Retinal pigment epithelial cell (primary cell): ENCODE measurements at regions not wholly inside any gene's neighbourhood (a gene's known extent, or its start where the extent isn't known, plus 50 kb on each side); places are given as distances from the start of the nearest gene placed in this dataset.

Experiments used
- DNase-seq: peaks from one replicate; pipeline ENCODE4 v3.0.0-alpha.2; 2010; ENCODE audit warnings: low read depth
- H3K4me3 ChIP-seq: 2 replicates; pipeline ENCODE4 v1.5.1; 2011; ENCODE audit warnings: mild to moderate bottlenecking, low read length, control low read depth, moderate library complexity
- CTCF ChIP-seq: conservative IDR thresholded peaks from 2 replicates; pipeline ENCODE4 v1.5.1; 2011; ENCODE audit warnings: low read depth, low read length, control low read depth, inconsistent platforms

DNA sequence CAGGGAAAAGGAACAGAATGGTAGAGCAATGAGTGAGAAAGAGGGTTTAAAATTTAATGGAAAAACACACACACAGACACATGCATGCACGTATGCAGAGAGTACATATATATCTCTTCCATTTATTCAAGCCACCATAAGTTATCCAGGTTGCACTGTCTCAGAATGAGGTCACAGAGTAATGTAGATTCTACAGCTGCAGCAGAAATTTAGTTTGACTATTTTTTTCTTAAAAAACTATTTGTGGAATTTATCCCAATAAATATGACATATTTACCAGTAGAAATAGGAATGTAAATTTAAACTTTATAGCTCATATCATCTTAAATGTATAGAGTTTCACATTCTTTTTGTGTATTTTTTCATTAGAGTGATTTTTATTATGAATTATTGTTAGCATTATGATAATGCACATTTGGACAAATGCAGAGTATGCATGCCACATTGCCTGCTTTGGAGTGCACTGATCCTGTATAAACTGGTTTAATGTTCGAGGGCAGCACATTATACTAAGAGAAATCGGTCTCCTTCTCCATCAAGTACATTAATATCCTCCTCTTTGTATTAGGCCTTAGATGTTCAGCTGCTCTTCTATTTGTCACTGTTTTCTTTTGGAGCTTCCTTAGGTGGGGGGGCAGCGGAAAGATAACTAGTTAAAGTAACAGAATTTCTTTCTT, 216.3 kb upstream of the TARS1 start:
- DNase-seq, result no peak
- no peak for TF ChIP-seq CTCF
- no peak overlapping the region for H3K4me3 ChIP-seq

- no peak for DNase-seq
- H3K4me3 ChIP-seq, result no peak overlapping the region
- TF ChIP-seq CTCF, result no peak
These were observed 213.5 kb upstream of the TARS1 start for GRCh38 chr5:33227247-33227646.

GRCh38 chr5:33227746-33228145, 213.0 kb upstream of the TARS1 start:
- TF ChIP-seq CTCF, result no peak
- DNase-seq, result no peak
- no peak overlapping the region for H3K4me3 ChIP-seq

DNA sequence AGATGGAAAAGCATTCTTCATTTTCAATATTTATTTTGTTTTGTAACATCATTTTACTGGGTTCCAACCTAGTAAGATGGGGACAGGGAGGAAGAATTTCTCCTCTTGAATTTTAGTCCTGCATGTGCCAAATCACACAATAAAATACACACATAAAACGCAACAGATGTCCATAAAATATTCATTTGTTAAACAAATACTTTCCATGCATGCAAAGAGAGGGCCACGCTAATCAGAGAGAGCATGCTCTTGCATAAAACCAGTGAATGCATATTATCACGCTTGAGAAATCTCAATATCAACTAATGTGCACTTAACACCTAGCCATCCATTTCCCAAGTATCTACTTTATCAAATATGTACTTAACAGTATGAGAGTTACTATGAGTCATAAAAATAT, 212.6 kb upstream of the TARS1 start:
- no peak for TF ChIP-seq CTCF

GRCh38 chr5:33229216-33229615, 211.5 kb upstream of the TARS1 start:
- DNase-seq, result no peak
- no peak overlapping the region for H3K4me3 ChIP-seq
- no peak for TF ChIP-seq CTCF

More for the DNA sequence above, 212.6 kb upstream of the TARS1 start:
- no peak overlapping the region for H3K4me3 ChIP-seq
- no peak for DNase-seq

DNA sequence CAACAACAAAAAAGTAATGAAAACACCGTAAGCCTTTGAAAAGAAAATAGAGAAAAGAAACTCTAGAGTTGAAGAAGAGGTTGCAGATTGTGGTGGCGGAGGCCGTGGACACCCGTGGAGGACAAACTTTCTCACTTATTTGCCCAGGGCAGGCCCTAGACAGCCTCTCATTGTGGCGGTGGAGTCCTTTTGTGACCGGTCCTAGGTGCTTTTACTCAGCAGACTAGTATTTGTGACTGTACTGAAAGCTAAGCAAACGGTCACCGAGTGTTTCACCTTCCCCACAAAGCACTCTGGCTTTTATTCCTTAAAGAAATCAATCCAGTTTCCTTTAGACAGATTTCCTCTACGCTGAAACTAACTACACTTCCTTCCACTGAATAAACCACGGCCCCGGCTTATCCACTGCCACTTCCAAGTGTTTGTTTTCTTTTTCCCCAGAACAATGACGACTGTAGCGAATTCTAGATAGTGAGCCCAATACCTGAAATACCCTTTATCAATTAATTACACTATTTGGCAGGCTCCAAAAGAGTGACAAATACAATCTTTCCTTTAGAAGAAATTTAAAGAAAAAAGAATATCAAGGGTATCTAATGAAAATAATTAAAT, 210.2 kb upstream of the TARS1 start:
- no peak for TF ChIP-seq CTCF
- DNase-seq, result no peak
- H3K4me3 ChIP-seq, result no peak overlapping the region

DNA sequence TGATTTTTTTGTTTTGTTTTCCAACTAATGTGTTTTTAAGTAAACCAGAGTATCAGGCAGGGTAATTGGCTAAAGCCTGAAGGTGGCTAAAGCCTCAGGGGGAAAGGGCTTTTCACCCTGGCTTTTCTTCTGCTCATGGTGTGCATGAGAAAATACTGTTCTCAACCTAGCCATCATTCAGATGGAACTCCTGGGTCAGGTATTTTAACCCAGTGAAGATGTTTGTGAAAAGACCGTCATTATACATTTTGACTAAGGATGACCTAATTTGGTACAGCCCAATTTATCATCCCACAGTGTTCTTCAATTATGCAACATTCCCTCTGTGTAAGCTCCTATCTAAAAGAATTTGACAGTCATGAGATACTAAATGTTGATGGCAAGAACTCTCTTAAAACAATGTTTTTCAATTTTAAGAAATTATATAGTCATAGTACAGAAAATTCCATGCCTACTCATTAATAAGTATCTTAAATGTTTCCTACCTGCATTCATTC, 209.5 kb upstream of the TARS1 start:
- TF ChIP-seq CTCF, result no peak
- H3K4me3 ChIP-seq, result no peak overlapping the region
- no peak for DNase-seq
